Colonic mucosa (tissue), 4 donors: ENCODE measurements at regions not wholly inside any gene's neighbourhood (a gene's known extent, or its start where the extent isn't known, plus 50 kb on each side); places are given as distances from the start of the nearest gene placed in this dataset.

Experiments used
- DNase-seq: peaks from one replicate; pipeline ENCODE4 v3.0.0-alpha.2; 2020
- H3K27ac ChIP-seq: fragments of 200-600 bp; one replicate; pipeline ENCODE4 v1.8.0; 2021
- H3K27me3 ChIP-seq: fragments of 200-600 bp; one replicate; pipeline ENCODE4 v1.8.0; 2021
- H3K36me3 ChIP-seq: fragments of 200-600 bp; one replicate; pipeline ENCODE4 v1.8.0; 2021
- H3K4me1 ChIP-seq: fragments of 200-600 bp; one replicate; pipeline ENCODE4 v1.8.0; 2021; ENCODE audit warnings: mild to moderate bottlenecking
- H3K4me3 ChIP-seq: fragments of 200-600 bp; one replicate; pipeline ENCODE4 v1.8.0; 2021
- H3K9ac ChIP-seq, 2 donors: one replicate each; pipeline ENCODE4 v1.7.0; 2013; ENCODE audit warnings: control low read depth in 2 of 2, low read depth in 2 of 2, low read length in 2 of 2
- H3K9me3 ChIP-seq: fragments of 200-600 bp; one replicate; pipeline ENCODE4 v1.8.0; 2021
- intact Hi-C: fragments of 100-400 bp; cut with DNase I; formaldehyde crosslinking; loops from one replicate; pipeline ENCODE4 v1.14.1; 2022
- TF ChIP-seq, protein P1 (sequence below): fragments of 200-600 bp; IDR thresholded peaks from one replicate; pipeline ENCODE4 v1.8.0; 2022; ENCODE audit warnings: antibody characterized with exemption, mild to moderate bottlenecking
- donor health status: healthy.
- donor health status: DM: no; HTN: no; CAD: no.
- donor health status: DM: no; HTN: no; CAD: no.

DNA sequence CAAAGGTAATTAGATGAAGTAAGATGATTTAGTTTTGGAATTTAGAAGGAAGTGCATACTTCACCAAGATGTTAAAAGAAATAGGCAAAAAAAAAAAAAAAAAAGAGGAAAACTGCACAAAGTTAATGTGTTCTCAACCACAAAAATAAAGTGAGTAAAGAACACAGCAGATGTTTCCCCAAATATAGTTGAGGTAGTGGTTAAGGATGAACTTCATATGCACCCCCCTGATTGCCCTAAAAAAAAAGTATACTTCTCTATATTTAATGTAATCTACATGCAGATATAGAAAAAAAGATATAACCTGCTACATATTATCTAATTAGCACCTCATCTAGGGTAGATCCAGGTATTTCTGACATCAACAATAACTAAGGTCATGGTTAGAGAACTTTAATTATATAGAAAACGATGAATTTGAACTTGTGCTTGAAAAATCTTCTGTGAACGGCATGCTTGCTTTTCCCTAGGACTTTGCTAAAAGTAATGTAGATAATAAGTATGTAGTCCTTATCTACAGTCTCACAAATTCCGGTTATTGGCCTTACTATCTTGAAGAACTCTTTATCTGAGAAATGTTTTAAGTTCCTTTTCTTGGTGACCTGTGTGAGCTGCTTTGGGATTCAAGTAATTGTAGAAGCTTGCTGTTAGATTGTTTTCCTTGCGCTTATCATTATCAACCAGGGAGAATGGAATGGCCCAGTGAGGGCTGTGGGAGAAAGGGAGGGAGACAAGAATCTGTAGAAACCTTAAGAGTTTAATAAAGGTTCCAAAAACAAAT lies 70.1 kb upstream of the LRRC7 start:
- intact Hi-C loops = no loop called here
- Histone ChIP-seq H3K9ac (no peak overlapping the region), H3K9me3 (no peaks in the 10 kb centered on the region), H3K4me3 (no peak overlapping the region), H3K4me1 (no peaks in the 10 kb centered on the region), H3K27ac (no peak overlapping the region), H3K27me3 (no peaks in the 10 kb centered on the region), H3K36me3 (no peaks in the 10 kb centered on the region)
- no peak for DNase-seq
- TF ChIP-seq, protein P1, sequence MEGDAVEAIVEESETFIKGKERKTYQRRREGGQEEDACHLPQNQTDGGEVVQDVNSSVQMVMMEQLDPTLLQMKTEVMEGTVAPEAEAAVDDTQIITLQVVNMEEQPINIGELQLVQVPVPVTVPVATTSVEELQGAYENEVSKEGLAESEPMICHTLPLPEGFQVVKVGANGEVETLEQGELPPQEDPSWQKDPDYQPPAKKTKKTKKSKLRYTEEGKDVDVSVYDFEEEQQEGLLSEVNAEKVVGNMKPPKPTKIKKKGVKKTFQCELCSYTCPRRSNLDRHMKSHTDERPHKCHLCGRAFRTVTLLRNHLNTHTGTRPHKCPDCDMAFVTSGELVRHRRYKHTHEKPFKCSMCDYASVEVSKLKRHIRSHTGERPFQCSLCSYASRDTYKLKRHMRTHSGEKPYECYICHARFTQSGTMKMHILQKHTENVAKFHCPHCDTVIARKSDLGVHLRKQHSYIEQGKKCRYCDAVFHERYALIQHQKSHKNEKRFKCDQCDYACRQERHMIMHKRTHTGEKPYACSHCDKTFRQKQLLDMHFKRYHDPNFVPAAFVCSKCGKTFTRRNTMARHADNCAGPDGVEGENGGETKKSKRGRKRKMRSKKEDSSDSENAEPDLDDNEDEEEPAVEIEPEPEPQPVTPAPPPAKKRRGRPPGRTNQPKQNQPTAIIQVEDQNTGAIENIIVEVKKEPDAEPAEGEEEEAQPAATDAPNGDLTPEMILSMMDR = no peak

DNA sequence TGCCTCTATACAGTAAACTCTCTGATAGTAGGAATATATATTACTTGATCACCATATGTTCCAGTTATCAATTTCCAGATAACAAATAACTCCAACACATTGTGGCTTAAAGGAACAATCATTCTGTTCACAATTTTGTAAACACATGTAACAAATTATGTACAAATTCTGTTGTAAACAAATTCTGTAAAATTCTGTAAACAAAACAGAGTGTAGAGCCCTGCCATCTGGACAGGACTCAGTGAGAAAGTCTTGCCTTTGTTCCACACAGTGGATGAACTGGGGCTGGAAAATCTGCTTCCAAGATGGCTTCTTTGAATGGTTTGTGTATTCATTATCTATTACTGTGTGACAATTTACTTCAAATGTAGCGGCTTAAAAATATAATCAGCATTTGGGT lies 69.0 kb upstream of the LRRC7 start:
- no peaks in the 10 kb centered on the region for H3K4me1 ChIP-seq
- H3K27ac ChIP-seq = no peak overlapping the region
- TF ChIP-seq, protein P1 = no peak
- DNase-seq = no peak
- H3K4me3 ChIP-seq = no peak overlapping the region
- no peaks in the 10 kb centered on the region for H3K36me3 ChIP-seq
- no peaks in the 10 kb centered on the region for H3K27me3 ChIP-seq
- intact Hi-C loops = no loop called here
- no peak overlapping the region for H3K9ac ChIP-seq
- H3K9me3 ChIP-seq = no peaks in the 10 kb centered on the region

DNA sequence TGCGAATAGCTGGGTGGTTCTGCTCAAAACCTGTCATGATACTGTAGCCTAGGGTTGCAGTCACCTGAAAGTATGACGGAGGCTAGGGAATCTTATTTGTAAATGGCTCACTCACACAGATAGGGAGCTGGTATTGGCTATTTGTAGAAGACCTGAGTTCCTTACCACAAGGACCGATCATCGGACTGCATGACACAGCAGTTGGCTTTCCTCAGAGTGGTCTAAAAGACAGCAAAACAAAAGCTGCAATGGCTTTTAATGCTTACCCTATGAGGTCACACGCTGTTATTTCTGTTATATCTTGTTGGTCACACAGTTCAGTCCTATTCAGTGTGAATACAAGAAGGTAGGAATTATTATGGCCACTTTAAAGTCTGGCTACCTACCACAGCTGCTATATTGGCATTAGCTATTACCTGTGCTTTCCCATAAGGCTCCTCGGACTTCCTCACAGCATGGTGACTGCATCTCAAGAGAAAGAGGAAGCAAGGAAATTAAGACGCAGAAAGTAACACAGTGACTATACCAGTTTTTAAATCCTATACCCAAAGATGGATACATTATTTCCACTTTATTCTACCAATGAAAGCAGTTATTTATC lies 68.4 kb upstream of the LRRC7 start:
- intact Hi-C loops = no loop called here
- Histone ChIP-seq H3K9me3 (no peaks in the 10 kb centered on the region), H3K27me3 (no peaks in the 10 kb centered on the region)

DNA sequence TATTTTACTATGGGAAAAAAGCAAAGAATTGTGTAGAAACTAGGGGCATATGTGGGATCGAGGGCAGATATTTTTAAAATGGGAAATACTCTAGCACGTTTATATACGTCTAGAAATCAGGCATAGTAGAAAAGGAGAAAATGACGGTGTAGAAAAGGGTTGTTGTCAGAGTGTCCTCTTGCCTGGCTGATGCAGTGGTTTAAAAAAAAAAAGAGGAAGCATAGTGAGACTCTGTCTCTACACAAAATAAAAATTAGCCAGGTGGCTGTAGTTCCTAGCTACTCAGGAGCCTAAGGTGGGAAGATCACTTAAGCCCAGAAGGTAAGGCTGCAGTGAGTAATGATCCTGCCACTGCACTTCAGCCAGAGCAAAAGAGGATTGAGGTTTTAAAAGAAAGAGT lies 64.7 kb upstream of the LRRC7 start:
- DNase-seq = no peak
- H3K27me3 ChIP-seq = no peaks in the 10 kb centered on the region
- intact Hi-C loops = no loop called here
- no peaks in the 10 kb centered on the region for H3K4me1 ChIP-seq
- no peak overlapping the region for H3K27ac ChIP-seq
- H3K4me3 ChIP-seq = no peak overlapping the region
- no peaks in the 10 kb centered on the region for H3K9me3 ChIP-seq
- TF ChIP-seq, protein P1 = no peak
- H3K9ac ChIP-seq = no peak overlapping the region
- no peaks in the 10 kb centered on the region for H3K36me3 ChIP-seq

More for the DNA sequence above, 68.4 kb upstream of the LRRC7 start:
- no peak for DNase-seq
- Histone ChIP-seq H3K9ac (no peak overlapping the region), H3K36me3 (no peaks in the 10 kb centered on the region), H3K4me1 (no peaks in the 10 kb centered on the region), H3K4me3 (no peak overlapping the region), H3K27ac (no peak overlapping the region)
- TF ChIP-seq, protein P1 = no peak

DNA sequence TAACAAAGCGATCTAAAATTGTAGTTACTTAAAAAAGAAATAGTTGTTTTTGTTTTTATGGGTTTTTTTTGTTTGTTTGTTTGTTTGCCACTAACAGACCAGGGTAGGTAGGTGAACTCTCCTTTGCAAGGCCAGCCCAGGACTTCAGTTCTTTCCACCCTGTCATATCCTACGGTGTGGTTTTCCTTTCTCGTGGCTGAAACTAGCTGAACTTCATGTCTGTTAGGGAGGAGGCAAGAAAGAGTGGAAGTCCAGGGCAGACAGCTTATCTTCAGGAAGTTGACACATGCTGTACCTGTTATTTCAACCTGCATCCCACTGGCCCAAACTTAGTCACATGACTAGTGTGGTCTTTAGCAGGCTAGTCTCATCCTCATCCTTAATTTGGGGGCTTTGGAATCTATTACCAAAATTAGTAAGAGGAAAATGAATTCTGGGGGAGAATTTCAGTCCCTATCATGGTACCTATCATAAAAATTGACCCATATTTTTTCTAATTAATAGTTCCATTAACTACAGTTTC lies 62.9 kb upstream of the LRRC7 start:
- TF ChIP-seq, protein P1 = no peak
- no peak for DNase-seq
- H3K4me3 ChIP-seq = no peak overlapping the region
- no peaks in the 10 kb centered on the region for H3K9me3 ChIP-seq
- no peak overlapping the region for H3K9ac ChIP-seq
- intact Hi-C loops = no loop called here
- H3K27ac ChIP-seq = no peak overlapping the region
- H3K27me3 ChIP-seq = no peaks in the 10 kb centered on the region
- no peaks in the 10 kb centered on the region for H3K36me3 ChIP-seq
- no peaks in the 10 kb centered on the region for H3K4me1 ChIP-seq
